AG04450 (cell line): ENCODE measurements at regions not wholly inside any gene's neighbourhood (a gene's known extent, or its start where the extent isn't known, plus 50 kb on each side); places are given as distances from the start of the nearest gene placed in this dataset.

Experiments used
- CTCF ChIA-PET: fragments of 300-600, 350-600 bp; formaldehyde crosslinking; extraction: SDS; loops from one replicate; lab custom pipeline; 2022; ENCODE audit warnings: antibody characterized with exemption, inconsistent platforms; lab: Charles Lee
- POLR2A ChIA-PET: fragments of 350-600 bp; formaldehyde crosslinking; extraction: SDS; loops from one replicate; lab custom pipeline; 2021; ENCODE audit warnings: antibody characterized with exemption, inconsistent platforms; lab: Yijun Ruan, JAX
- DNase-seq: peaks from one replicate; pipeline ENCODE4 v3.0.0-alpha.2; 2011; ENCODE audit warnings: low read depth, low spot score
- H3K27ac ChIP-seq: one replicate; pipeline ENCODE4 v1.5.1; 2012; ENCODE audit warnings: low read depth, low read length, control low read depth
- H3K27me3 ChIP-seq: one replicate; pipeline ENCODE4 v1.6.0; 2012; ENCODE audit warnings: low read length; ENCODE audit not compliant: control insufficient read depth, insufficient read depth
- H3K4me3 ChIP-seq: 2 replicates; pipeline ENCODE4 v1.5.1; 2011; ENCODE audit warnings: mild to moderate bottlenecking, low read depth, low read length, control low read depth
- H3K9me3 ChIP-seq: 2 replicates; pipeline ENCODE4 v1.5.1; 2012; ENCODE audit warnings: low read length; ENCODE audit not compliant: control insufficient read depth, insufficient read depth
- CTCF ChIP-seq: IDR thresholded peaks from 2 replicates; pipeline ENCODE4 v1.5.1; 2011; ENCODE audit warnings: low read depth, low read length, control low read depth, inconsistent platforms

GRCh38 chr6:164427728-164428402 lies 881.5 kb downstream of the C6orf118 start:
- TF ChIP-seq CTCF: no peak
- ChIA-PET POLR2A (no interaction called here), CTCF (no interaction called here)
- Histone ChIP-seq H3K27me3 (no peaks in the 10 kb centered on the region), H3K9me3 (peaks cover 13% of the 10 kb centered on the region), H3K4me3 (no peak overlapping the region), H3K27ac (no peak overlapping the region)
- DNase-seq: no peak

DNA sequence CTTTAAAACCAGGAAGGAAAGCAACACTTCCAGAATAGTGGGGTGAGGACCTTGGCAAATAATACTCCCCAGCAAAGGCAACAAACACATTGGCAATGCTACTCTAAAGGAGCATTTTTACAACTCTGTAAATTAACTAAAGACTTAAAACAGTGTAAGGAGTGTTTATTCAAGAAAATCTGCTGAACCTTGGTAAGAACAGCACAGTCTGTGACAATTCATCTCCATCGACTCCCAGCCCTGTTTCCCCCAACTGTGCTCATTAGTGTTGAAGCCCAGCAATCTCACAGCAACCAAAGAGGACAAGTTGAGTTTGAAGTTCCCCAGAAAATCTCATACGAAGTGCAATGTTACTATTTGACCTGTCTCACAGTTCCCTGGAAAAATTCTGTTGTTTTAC lies 884.9 kb downstream of the C6orf118 start:
- Histone ChIP-seq H3K9me3 (peaks cover 27% of the 10 kb centered on the region), H3K4me3 (no peak overlapping the region), H3K27ac (no peak overlapping the region), H3K27me3 (no peaks in the 10 kb centered on the region)
- no peak for DNase-seq
- CTCF ChIA-PET: no interaction called here
- POLR2A ChIA-PET: no interaction called here
- no peak for TF ChIP-seq CTCF

DNA sequence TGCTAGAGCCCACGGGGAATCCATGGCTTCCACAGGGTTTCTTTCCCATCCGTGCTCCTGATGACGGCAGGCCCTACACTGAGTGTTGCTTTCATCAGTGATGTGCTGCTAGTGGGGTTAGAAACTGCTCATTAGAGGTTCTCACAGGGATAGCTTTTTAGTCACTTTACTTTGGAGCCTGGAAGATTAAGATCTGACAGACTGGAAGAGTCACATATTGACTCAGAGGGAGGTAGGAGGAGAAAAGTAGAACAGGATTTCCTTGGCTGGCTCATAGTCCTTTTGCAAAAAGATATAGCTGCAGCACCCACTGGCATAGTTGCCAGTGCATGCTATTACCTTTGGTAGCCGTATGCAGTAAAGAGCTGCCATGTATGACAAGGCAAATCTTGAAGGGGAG lies 890.3 kb downstream of the C6orf118 start:
- ChIA-PET CTCF (interaction anchor here (0.6 kb wide), 1 partner anchor 16 kb away, joined by 3 read pairs; no protein-coding TSS in a partner anchor), POLR2A (no interaction called here)
- no peak overlapping the region for H3K4me3 ChIP-seq
- DNase-seq: no peak
- no peak overlapping the region for H3K27ac ChIP-seq
- H3K9me3 ChIP-seq: peaks cover 31% of the 10 kb centered on the region
- H3K27me3 ChIP-seq: no peaks in the 10 kb centered on the region
- TF ChIP-seq CTCF: no peak

DNA sequence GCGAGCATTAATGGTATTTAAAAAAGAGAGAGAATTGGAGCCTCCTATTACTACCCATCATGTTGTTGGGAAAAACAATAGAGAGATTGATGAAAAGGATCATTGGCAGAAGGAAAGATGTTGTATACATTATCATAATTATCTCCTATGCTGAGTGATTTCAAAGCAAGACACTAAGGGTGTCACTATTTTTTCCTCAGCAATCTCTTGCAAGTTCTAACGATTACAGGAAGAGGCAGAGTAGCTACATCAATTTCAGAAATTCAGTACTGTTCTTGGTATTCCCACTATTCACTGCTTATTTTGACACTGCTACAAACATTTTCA lies 891.2 kb downstream of the C6orf118 start:
- TF ChIP-seq CTCF: no peak
- CTCF ChIA-PET: interaction anchor here (1.0 kb wide), 1 partner anchor 61 kb away, joined by 4 read pairs; no protein-coding TSS in a partner anchor
- Histone ChIP-seq H3K27ac (no peak overlapping the region), H3K9me3 (peaks cover 25% of the 10 kb centered on the region), H3K4me3 (no peak overlapping the region), H3K27me3 (no peaks in the 10 kb centered on the region)
- POLR2A ChIA-PET: no interaction called here
- no peak for DNase-seq

DNA sequence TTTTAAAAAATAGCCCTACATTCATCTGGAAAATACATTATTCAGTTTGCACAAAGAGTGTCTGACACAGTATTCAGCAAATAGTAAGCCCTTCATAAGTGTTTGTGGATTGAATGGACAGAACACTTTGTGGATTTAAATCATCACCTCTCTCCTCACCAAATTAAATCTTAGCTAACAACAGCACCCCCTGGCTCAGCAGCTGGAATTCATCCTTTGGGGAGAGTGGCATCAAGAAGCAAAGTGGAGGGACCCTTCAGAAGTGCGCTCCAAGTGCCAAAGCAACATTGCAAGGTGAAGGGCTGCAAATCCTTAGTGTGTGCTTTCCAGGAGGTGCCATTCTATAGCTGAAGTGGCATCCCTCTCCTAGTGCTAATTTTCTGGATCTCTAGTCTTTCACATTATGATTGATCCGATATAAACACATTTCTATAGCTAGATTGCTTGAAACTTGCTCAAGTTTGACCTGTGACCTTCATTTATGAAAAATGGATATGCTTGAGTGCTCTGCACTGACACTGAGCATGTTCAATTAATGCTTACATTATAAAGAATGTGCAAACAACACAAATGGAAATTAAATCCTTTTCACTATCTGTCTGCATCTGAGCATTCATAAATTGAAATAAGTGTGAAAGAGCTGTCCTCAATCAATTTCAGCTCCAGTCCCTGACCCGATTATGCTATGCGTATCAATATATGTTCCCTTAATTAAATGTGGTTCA lies 891.7 kb downstream of the C6orf118 start:
- TF ChIP-seq CTCF: no peak
- Histone ChIP-seq H3K27ac (no peak overlapping the region), H3K9me3 (peaks cover 22% of the 10 kb centered on the region), H3K4me3 (no peak overlapping the region), H3K27me3 (no peaks in the 10 kb centered on the region)
- ChIA-PET CTCF (interaction anchor here (1.0 kb wide), 1 partner anchor 62 kb away, joined by 4 read pairs; no protein-coding TSS in a partner anchor), POLR2A (no interaction called here)
- no peak for DNase-seq
